ENCODE measurements at regions not wholly inside any gene's neighbourhood (a gene's known extent, or its start where the extent isn't known, plus 50 kb on each side); places are given as distances from the start of the nearest gene placed in this dataset.

DNA sequence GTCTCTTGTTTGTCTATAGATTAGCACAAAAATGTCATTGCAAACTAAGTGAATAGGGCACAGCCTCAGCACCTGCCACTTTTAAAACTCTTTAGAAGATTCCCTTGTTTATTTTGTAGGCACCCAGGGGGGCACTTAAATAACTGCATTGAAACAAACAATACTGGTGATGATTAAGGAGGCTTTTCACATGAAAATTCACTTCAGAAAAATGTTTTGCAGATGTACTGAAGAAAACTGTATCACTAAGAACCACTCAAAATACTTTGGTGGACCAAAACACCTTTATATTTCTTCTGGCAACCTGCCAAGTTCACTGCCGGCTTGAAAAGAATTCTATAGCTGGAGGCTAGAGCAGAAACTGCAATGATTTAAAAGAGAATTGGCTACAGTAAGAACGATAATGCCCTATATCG lies 281.5 kb downstream of the TOX3 start:
- no peak for DNase-seq (ENCODE audit: low read depth)
- TF ChIP-seq, protein P1, sequence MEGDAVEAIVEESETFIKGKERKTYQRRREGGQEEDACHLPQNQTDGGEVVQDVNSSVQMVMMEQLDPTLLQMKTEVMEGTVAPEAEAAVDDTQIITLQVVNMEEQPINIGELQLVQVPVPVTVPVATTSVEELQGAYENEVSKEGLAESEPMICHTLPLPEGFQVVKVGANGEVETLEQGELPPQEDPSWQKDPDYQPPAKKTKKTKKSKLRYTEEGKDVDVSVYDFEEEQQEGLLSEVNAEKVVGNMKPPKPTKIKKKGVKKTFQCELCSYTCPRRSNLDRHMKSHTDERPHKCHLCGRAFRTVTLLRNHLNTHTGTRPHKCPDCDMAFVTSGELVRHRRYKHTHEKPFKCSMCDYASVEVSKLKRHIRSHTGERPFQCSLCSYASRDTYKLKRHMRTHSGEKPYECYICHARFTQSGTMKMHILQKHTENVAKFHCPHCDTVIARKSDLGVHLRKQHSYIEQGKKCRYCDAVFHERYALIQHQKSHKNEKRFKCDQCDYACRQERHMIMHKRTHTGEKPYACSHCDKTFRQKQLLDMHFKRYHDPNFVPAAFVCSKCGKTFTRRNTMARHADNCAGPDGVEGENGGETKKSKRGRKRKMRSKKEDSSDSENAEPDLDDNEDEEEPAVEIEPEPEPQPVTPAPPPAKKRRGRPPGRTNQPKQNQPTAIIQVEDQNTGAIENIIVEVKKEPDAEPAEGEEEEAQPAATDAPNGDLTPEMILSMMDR (IDR thresholded peaks at IDR 0.05; ENCODE audit: insufficient read depth, low read depth, low read length, missing control alignments): no peak
- H3K4me3 ChIP-seq (ENCODE audit: low read length): no peak overlapping the region

GRCh38 chr16:52257534-52257933 lies 289.4 kb downstream of the TOX3 start:
- TF ChIP-seq, protein P1 (IDR thresholded peaks at IDR 0.05; ENCODE audit: insufficient read depth, low read depth, low read length, missing control alignments): no peak
- H3K4me3 ChIP-seq (ENCODE audit: low read length): no peak overlapping the region
- DNase-seq (ENCODE audit: low read depth): no peak

DNA sequence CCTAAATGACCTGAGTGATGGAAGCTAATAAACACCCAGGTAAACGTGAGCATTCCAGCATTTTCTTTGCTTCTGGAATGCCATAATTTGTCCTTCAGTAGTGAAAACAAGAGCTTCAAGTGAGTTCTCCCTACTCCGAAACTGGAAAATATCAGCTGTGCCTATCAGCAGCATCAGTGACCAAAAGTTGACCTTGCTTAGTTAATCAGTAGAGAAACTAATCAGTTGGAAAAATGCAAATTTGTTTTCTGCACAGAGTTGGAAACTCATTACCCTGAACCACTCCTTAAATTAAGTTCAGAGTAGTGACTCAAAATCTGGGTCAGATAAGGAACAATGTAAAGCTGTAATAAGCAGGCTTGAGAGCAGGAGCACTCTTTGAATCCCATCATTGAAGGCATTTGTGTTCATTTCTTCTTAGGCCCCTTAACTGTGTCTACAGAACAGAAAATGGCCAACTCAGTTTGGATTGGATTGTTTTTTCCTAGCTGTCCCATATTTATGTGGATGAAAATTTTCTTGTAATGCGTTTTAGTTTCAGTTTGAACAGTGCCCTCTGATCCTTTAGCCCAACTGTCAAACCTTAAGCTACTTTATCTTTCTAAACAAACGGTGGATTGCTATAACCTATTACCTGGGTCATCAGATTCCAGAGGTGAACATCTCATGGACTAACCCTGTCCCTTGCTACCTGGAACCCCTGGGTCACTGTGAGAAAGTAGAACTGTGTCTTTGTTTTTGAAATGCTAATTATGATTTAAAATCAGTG lies 290.4 kb downstream of the TOX3 start:
- no peak overlapping the region for H3K4me3 ChIP-seq (ENCODE audit: low read length)
- DNase-seq (ENCODE audit: low read depth): no peak
- TF ChIP-seq, protein P1 (IDR thresholded peaks at IDR 0.05; ENCODE audit: insufficient read depth, low read depth, low read length, missing control alignments): no peak

GRCh38 chr16:52254746-52255145 lies 292.2 kb downstream of the TOX3 start:
- no peak overlapping the region for H3K4me3 ChIP-seq (ENCODE audit: low read length)
- TF ChIP-seq, protein P1 (IDR thresholded peaks at IDR 0.05; ENCODE audit: insufficient read depth, low read depth, low read length, missing control alignments): no peak
- peak; percentile 42 for DNase-seq (ENCODE audit: low read depth)

DNA sequence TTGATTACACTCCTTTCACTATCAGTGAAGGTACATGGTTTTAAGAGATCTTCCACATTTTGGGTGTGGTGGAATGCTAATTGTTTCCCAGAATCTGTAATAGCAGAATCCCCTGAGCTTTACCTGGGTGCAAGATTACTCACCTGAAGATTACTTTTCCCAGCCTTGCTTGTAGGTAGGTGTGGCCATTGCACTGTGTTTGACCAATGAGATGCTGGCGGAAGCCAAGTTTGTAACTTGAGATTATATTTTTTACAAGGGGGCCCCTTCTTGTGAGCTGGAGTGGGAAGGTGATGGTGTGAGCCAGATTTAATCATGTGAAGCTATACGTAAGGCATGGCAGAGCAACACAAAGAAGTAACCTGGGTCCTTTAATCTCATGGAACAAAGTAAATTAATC lies 294.3 kb downstream of the TOX3 start:
- H3K4me3 ChIP-seq (ENCODE audit: low read length): no peak overlapping the region
- TF ChIP-seq, protein P1 (IDR thresholded peaks at IDR 0.05; ENCODE audit: insufficient read depth, low read depth, low read length, missing control alignments): no peak
- no peak for DNase-seq (ENCODE audit: low read depth)

GRCh38 chr16:52251495-52251894 lies 295.4 kb downstream of the TOX3 start:
- no peak overlapping the region for H3K4me3 ChIP-seq (ENCODE audit: low read length)
- TF ChIP-seq, protein P1 (IDR thresholded peaks at IDR 0.05; ENCODE audit: insufficient read depth, low read depth, low read length, missing control alignments): no peak
- peak; percentile 61 for DNase-seq (ENCODE audit: low read depth)

- no peak overlapping the region for H3K4me3 ChIP-seq (ENCODE audit: low read length)
- no peak for DNase-seq (ENCODE audit: low read depth)
- TF ChIP-seq, protein P1 (IDR thresholded peaks at IDR 0.05; ENCODE audit: insufficient read depth, low read depth, low read length, missing control alignments): no peak
Measured at GRCh38 chr16:52247737-52248136, 299.2 kb downstream of the TOX3 start.

Data from epithelial cell of esophagus (primary cell).